ENCODE measurements at regions not wholly inside any gene's neighbourhood (a gene's known extent, or its start where the extent isn't known, plus 50 kb on each side); places are given as distances from the start of the nearest gene placed in this dataset.

DNA sequence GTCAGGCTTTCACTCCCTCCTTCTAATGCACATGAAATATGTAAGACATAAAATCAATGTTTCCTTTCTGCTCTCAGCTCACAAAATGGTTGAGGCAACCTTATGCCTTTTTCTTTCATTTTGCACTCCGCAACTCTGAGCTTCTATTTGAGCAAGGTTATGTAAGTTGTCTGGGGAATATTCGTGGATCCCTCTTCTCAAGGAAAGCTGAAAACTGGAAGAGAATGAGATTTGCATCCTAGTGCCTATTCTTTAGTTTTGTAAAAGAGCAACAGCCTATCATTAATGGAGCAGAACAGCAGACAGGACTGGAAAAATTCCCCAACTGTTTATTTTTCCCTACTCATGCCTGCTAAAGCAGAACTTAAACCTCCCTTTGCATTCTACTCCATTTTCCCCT, 141.7 kb downstream of the FAM76B start:
- TF ChIP-seq CTCF (IDR thresholded peaks at IDR 0.05; ENCODE audit: poor library complexity) (no peak), EZH2 (IDR thresholded peaks at IDR 0.05; ENCODE audit: borderline replicate concordance) (no peak), EZH2phosphoT487 (IDR thresholded peaks at IDR 0.05; ENCODE audit: low read depth, severe bottlenecking, unreplicated experiment) (no peak)
